HG03469 (cell line): ENCODE measurements at regions not wholly inside any gene's neighbourhood (a gene's known extent, or its start where the extent isn't known, plus 50 kb on each side); places are given as distances from the start of the nearest gene placed in this dataset.

Experiments
- ATAC-seq: cut with Tn5 transposase; IDR thresholded peaks from one replicate; pipeline ENCODE4 v1.9.1; 2021; ENCODE audit warnings: mild to moderate bottlenecking, moderate library complexity, moderate number of reproducible peaks; ENCODE audit not compliant: unreplicated experiment

- no peak for ATAC-seq
Measured at GRCh38 chr6:74956559-74957428, 249.1 kb downstream of the COL12A1 start.

GRCh38 chr6:74953708-74954107, 252.1 kb downstream of the COL12A1 start:
- no peak for ATAC-seq

GRCh38 chr6:74946961-74947360, 258.9 kb downstream of the COL12A1 start:
- ATAC-seq: no peak

- no peak for ATAC-seq
Measured at GRCh38 chr6:74942130-74942529, 263.7 kb downstream of the COL12A1 start.

- ATAC-seq: no peak
Measured at GRCh38 chr6:74941424-74941823, 264.4 kb downstream of the COL12A1 start.

GRCh38 chr6:74939721-74940620, 265.9 kb downstream of the COL12A1 start:
- no peak for ATAC-seq

- no peak for ATAC-seq
Measured at GRCh38 chr6:74939151-74939708, 266.6 kb downstream of the COL12A1 start.

GRCh38 chr6:74937936-74938335, 267.9 kb downstream of the COL12A1 start:
- no peak for ATAC-seq

GRCh38 chr6:74936886-74937285, 269.0 kb downstream of the COL12A1 start:
- ATAC-seq: no peak

- ATAC-seq: no peak
Measured at GRCh38 chr6:74932232-74932888, 273.5 kb downstream of the COL12A1 start.

- no peak for ATAC-seq
Measured at GRCh38 chr6:74931558-74931957, 274.3 kb downstream of the COL12A1 start.

GRCh38 chr6:74928203-74928602, 277.6 kb downstream of the COL12A1 start:
- no peak for ATAC-seq

- no peak for ATAC-seq
Measured at GRCh38 chr6:74927299-74927698, 278.6 kb downstream of the COL12A1 start.

GRCh38 chr6:74925683-74926082, 280.2 kb downstream of the COL12A1 start:
- peak; percentile 79 for ATAC-seq

- no peak for ATAC-seq
Measured at GRCh38 chr6:74914888-74915287, 291.0 kb downstream of the COL12A1 start.

- ATAC-seq: no peak
Measured at GRCh38 chr6:74912234-74912633, 293.6 kb downstream of the COL12A1 start.

GRCh38 chr6:74902846-74903245, 303.0 kb downstream of the COL12A1 start:
- ATAC-seq: no peak

- no peak for ATAC-seq
Measured at GRCh38 chr6:74902089-74902488, 303.8 kb downstream of the COL12A1 start.

- ATAC-seq: no peak
Measured at GRCh38 chr6:74901576-74901975, 304.3 kb downstream of the COL12A1 start.

- ATAC-seq: no peak
Measured at GRCh38 chr6:74899416-74899815, 306.4 kb downstream of the COL12A1 start.

- ATAC-seq: no peak
Measured at GRCh38 chr6:74892091-74892490, 313.8 kb downstream of the COL12A1 start.
